Stimulated activated CD4-positive, alpha-beta T cell treated with anti-CD3 and anti-CD28 coated beads, TNF-alpha, amount 100 ng/mL, for 1 hour (primary cell): ENCODE measurements at regions not wholly inside any gene's neighbourhood (a gene's known extent, or its start where the extent isn't known, plus 50 kb on each side); places are given as distances from the start of the nearest gene placed in this dataset.
"Not testable (repeated sequence)": the region's sequence is repeated elsewhere in the genome, so short reads cannot be mapped to it uniquely, and the experiment has no call there.

Experiments
- DNase-seq, 3 donors: peaks; one replicate each; pipeline ENCODE4 v3.0.0-alpha.2; 2020; ENCODE audit warnings: low read depth in 3 of 3, low spot score in 1 of 3

DNA sequence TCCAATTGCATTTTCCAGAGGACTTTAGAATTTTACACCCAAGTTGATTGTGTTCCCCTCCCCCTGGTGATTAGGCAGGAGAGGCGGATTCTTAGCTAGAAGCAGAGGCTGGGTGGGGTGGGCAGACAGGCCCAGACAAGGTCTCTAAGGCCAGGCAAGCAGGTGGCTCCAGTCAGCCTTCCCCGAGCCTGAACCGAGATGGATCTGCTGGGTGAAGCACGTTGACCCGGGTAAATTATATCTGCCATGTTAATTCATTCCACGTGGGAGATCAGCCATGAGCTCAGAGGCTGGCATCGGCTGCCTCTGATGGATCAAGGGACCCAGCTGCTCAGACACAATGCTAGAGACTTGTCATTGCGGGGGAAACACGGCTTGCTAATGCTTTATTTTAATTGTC, 159.5 kb upstream of the MAFB start:
- DNase-seq, result no peak

DNA sequence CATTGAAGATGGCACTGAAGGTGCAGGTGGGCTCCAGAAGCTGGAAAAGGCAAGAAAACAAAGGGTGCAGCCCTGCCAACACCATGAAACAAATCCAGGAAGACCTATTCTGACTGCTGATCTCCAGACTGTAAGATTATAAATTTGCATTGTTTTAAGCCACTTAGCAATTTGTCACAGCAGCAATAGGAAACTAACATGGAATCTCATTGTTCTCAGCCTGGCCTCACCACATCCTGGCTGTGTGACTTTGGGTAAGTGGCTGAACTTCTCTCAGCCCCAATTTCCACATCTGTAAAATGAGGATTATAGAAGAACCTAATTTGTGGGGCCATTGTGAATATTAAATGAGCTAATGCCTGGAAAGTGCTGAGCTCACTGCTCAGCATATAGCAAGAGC, 160.4 kb upstream of the MAFB start:
- no peak for DNase-seq

DNA sequence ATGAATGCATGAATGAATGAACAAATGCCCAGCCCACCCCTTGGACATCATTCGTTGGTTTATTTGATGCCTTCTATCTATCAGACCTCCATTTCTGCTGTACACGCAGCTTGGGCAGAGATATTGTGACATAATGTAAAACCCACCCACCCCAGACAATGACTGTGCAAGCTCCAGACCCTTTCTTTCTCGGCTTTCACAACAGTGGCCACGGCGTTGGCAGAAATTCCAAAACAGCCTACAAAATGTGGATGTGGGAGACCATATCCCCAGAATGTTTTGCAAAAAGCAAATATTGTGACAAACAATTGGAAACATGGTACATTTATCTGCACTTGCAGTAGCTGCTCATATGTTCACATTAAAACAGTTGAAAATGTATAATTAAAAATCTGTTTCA, 162.0 kb upstream of the MAFB start:
- DNase-seq, result no peak

DNA sequence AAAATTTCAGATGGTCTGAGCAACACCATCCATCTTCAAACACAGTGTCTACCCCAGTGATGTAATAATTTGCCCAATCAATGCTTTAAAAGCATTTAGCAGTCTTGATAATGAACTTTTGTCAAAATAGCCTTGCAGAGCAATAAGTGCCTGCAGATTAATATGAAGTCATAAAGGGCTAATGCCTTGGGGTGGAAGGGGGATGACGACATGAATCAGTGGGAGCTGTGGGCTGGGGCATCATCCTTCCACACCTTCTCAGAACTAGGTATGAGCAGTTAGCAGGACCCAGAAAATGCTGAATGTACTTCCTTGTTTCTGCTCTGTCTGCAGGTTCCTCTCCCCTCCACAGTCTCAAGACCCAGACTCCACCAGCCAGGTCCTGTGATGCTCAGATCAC, 166.2 kb upstream of the MAFB start:
- no peak for DNase-seq

DNA sequence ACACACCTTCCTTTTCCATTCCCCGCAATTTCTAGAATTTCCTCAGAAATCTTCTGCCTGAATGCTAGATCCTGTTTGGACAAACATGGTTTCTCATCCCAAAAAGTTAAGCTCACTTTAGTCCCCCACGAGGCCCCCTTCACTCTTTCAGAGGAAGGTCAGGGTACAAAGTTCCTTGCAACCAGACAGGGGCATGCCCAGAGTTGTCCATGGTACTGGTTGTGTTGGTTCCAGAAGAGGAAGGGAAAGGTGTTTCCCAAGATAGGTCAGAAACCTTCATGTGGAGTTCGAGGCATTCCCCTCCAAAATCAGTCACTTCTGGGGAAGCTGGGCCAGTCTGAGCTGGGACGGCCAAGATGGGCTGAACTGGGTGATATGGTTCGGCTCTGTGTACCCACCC, 167.6 kb upstream of the MAFB start:
- DNase-seq, result no peak

DNA sequence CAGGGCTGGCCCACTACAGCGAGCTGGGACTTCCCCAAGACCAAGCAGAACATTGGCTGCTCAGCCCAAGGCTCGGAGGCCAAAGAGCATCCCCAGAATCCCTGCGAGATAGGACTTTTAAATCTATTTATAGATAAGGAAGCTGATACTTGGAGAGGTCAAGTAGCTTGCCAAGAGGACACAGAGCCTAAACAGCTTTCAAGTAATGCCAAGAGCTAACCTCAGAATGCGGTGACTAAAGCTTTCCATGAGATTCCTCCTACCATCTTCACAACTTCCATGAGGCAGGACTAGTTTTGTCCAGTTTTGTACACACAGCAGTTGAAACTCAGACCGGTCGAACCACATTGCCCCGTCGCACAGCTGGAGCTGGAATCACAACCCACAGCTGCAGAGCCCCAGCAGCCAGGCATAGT, 168.1 kb upstream of the TOP1 start:
- DNase-seq, result no peak

DNA sequence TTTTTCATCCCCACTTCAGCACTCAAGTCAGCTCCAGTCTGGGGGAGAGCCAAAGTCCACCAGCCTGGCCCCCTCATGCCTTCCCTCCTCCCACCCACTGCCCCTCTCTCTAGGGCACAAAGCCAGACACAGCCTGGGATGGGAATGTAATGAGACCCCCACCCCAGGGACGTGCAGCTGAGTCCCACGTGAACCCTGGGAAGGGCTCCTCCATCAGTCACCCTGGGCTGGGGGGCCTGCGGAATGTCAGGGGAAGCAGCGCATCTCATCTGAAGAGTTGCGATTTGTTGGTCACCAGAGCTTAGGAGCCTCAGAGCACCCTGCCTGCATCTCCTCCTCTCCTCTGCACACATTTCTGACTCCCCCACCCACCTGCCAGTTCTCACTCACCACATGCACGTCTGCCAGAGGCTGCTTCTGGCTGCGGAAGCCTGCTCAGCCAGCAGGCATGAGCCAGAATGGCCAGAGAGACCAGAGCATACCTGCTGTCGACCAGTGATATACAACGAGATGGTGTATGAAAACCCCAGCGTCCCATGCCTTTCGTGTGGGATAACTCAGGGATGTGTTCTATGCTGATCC, 167.1 kb upstream of the TOP1 start:
- DNase-seq, result no peak

DNA sequence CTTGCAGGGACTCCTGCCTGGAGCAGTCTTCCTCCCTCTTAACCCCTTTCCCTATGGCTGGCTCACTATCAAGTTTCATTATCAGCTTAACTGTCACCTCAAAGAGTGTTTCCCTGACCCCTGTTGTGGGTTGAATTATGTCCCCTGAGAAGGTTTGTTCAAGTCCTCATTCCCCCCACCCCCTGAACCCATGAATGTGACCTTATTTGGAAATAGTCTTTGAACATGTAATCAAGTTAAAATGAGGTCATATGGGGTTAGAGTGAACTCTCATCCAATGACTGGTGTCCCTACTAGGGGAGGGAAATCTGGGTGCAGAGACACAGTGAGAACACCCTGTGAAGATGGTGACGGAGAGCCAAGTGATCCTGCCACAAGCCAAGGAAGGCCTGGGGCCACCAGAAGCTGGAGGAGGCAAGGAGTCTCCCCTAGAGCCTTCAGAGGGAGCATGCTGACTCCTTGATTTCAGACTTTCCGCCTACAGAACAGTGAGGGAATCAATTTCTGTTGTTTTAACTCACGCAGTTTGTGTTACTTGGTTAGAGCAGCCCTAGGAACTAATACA, 165.2 kb upstream of the TOP1 start:
- no peak for DNase-seq

DNA sequence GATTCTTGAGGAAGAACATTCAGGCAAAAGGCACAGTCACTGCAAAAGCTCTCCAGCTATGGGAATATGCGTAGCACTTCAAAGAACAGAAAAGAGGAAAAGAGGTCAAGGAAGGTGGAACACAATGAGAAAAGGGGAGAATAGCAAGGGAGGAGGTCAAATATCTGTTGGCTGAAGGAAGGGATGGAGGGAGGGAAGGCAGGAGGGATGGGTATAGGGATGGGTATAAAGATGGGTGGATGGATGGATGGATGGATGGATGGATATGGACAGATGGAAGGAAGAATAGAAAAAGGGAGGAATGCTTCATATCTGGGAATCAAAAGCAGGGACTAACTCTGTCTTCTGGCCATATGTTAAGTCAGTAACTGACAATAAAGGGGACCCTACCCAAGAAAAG, 164.2 kb upstream of the TOP1 start:
- no peak for DNase-seq

DNA sequence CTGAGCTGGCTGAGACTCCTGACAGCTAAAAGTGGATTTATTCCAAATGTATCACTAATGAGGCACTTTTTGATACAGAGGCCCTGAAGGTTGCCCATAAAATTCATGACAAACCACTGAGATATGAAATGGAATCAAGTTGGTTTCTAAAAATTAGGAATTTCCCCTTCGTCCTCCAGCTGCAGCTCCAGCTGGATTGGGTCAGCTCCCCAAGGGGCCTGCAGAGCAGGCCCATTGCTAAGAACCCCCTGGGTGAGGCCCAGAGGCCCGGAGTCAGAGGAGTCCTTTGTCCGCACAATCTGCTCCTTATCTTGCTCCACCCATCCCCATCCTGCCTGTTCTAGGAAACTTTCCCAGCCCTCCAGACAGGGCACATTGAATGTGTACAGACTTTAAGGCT, 163.5 kb upstream of the TOP1 start:
- no peak for DNase-seq

DNA sequence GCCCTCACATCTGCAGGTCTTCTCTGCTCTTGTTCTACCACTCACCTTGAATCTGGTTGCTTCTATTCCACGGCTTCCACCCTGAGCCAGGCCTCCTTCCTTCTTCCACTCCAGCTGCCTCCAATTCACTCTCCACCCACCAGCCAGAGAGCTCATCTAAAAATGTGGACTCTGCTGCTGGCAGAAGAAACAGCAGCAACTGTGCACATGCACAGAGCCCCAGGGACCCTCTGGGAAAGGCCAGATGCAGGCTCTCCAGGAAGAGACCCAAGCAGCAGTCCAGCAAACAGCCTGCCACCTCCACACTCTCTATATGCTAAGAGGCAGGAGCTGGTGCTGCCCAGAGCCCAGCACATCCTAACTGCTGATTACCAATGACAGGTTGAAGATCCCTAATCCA, 162.6 kb upstream of the TOP1 start:
- no peak for DNase-seq

DNA sequence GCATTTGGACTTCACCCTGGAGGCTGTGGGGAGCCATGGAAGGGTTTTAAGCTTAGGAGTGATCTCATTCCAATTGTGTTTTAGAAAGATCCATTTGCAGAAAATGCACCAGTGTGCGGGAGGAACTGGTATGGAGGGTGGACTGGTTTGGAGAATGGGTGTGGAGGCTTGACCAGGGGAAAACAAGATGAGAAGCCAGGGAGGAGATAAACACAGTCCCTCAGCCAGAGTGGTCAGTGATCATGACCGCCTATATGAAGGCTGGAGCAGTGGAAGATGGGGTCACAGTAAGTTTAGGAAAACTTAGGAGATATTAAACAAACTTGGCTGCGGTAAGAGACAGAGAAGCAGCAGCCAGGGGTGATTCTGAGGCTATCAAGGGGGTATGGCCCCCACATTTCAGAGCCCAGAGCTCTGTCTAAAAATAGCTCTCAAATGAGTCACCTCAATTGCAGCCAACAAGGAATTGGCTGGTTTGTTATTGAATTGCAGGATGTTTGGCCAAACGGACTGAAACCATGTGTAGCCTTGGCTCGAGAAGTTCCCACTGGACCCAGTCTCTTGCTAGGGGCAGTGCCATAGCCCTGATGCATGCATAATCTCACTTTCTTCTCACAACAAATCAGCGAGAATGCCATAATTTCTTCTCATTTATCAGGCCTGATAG, 159.9 kb upstream of the TOP1 start:
- no peak for DNase-seq

DNA sequence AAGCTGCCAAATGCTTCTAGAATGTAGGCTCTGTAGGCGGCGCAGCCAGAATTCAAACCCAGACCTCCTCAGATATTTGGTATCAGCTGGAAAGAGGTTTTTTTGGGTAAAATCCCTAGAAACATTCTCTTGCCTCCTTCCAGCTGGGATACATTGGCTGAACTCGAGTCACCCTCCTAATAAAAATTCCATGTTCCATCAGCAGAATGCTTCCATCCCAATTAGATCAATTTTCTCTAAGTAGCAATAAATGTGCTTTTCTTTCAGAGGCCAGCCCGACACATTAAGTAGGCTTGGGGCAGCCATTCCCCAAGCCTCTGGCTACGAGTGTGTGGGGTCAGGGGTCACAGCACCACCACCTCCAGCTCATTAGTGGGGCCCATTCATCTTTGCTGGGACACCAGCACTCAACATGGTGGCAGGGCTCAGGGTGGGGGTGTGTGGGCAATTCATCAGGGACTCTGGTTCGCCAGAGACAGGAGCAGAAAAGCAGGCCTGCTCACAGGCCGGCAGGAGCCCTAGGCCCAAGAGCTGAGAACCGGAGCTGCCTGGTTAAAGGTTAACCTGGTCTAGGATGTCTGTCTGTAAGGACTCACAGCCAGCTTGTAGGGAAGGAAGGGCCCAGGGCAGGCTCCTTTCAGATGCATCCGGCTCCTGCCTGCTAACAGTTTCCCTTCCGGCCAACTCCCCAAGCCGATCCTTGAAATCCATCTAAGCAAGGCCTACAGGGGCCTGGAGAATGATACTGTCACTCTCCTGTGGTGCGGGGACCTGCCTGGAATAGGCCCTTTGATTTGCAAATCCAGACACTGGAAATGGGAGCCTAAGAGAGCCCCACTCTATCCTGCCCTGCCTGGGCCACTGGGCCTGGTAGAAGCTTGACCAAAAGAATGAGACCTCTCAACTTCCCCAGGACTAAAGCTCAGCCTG, 159.1 kb upstream of the TOP1 start:
- no peak for DNase-seq

DNA sequence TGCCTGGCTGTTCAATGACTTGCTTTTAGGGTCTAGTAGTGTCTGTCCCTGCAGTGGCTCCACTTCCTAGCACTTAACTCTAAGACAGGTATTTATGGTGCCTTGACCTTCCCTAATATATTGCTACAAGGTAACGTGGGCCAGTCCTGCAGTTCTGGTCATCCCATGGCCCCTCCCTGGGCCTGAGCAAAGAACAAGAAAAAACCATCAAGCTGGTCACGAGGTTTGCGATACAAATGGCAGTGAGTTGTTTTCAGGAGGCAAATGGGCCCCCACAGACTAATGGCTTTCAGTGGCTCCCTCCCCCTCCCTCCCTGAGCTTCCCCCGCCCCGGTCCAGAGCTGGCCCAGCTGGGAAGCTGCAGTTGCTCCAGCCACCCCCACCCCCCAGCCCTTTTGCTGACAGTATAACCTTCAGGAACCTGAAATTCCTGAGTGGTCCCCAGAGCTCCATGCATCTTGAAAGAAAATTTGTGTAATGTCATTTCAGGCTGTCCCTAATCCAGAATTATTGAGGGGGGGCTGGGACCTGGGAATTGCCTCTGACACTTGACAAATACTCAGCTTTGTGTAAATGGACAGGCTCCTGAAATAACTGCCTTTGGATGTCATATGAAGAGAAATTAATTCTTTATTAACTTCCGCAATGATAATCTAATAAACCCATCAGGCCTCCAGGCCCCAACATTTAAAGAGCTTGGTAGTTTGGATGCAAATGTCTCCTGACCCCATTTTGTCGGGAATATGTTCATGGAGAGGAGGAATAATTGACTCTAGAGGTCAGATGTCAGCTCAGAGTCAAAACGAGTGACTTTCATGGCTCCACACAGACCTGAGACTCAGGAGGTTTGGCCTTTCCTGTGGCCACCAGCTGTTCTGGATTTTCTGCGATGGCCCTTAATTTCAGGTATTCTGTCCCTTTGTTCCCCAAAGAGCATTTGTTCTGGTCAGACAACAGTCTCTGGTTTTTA, 153.2 kb upstream of the TOP1 start:
- DNase-seq, result no peak

DNA sequence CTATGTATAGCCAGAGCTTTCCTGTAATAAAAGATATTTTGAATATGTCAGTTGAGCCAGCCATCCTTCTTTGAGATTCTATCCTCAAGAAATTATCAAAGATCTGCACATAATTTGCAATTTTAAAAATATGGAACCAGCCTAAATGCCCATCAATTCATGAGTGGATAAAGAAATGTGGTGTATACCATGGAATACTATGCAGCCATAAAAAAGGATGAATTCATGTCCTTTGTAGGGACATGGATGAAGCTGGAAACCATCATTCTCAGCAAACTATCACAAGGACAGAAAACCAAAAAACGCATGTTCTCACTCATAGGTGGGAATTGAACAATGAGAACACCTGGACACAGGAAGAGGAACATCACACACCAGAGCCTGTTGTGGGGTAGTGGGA, 150.5 kb upstream of the TOP1 start:
- DNase-seq, result not testable (repeated sequence)

DNA sequence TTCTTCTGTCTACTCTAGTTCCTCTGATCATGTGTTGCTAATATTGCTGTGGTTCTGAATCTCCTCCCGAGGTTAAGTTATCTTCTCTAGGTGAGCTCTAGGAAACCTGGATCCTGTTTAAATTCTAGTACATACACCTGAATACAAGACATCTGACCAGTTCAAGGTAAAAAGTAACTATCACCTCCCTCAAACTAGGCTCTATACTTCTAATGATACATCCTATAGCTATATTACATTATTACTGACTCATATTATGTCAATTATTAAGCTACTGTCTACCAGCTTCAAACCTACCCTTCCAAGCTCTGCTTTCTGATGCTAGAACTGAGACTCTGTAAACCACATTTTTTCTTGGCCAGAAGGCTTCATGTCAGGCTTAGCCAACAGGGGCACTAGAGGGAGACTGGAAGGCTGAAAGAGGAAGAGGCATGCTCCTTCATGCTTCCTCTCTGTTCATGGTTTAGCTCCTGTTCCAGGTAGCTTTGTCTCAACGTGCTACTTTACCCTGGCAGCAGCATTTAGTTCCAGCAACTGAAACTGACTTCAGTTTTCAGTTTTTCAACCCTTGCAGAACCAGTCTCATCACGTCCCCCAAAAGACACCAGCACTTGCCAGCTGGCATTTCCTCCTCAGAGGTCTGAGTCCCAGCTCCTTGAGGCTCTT, 148.4 kb upstream of the TOP1 start:
- DNase-seq, result no peak

DNA sequence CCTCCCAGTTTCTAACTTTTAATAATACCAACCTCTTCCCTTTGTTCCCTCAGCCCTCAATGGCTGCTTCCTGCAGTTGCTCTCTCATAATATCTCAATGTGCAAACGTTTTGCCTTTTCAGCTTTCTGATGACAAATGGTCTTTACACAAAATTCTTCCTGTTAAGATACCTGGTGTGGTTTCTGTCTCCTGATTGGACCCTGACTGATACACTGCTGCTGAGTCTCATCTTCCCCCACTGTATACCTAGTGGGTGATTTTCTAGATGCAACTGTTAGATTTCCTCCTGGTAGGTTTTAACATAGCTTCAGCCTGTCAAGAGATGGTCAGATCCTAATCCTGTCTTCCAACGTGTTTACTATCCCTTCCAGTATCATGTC, 147.9 kb upstream of the TOP1 start:
- DNase-seq, result no peak

DNA sequence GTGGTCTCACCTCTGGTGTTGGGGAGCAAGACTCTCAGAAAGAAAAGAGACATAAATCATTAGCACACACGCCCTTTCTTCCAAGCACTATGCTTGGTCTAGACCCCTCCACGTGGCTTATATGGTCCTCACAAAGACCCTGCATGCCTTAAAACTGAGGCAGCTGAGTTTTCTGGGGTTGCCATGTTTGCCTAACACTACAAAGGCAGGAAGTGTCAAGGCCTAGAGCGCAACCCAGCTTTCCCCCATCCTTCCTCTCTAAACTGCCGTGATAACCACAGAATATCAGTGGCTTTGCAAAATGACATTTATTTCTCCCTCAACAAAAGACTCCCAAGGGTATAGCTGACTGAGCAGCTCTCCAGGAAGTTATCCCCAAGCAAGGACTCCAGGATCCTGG, 146.5 kb upstream of the TOP1 start:
- no peak for DNase-seq

DNA sequence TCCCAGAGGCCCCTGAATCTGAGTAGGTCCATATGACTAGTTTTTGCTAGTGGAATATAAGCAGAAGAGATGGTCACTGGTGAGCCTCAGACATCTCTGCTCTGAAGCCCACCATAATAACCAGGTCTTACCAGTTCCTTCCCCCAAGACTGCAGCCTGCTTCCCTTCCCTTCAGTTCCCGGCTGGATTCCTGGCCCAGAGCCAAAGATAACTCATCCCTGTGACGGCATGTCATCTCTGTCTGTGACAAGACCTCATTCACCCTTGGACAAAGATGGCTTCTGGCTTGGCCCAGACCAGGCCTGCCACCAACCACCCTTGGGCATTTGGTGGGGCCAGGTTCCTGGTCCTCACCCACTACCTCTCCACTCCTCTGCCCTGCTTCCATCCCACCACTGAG, 145.5 kb upstream of the TOP1 start:
- no peak for DNase-seq

DNA sequence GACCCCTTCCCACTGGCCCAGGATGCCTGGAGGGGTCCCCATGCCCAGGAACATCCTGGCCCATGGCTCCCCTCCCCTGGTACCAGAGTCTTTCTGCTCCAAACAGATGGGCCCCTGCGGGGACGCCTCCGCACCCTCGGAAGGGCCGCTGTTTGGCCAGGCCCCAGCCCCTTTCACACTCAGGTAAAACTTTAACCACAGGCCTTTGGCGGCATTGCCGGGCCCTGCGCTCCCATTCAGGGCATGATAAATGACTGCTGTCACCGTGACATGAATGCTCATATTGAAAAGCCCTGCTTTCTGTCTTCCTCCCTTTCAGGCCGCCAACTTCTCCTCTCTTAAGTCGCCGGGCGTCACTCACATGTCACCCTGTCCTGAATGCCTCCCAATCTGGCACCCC, 141.5 kb upstream of the TOP1 start:
- DNase-seq, result no peak
